Fibroblast of lung (primary cell): ENCODE measurements at regions not wholly inside any gene's neighbourhood (a gene's known extent, or its start where the extent isn't known, plus 50 kb on each side); places are given as distances from the start of the nearest gene placed in this dataset.
A peak's percentile ranks its signal among the peaks of the same experiment; 100 is the strongest.

Experiments used
- CTCF ChIP-seq, 2 donors: IDR thresholded peaks in 1 of 2; conservative IDR thresholded peaks in 1 of 2; 1 replicate in 1 of 2; 2 replicates in 1 of 2; pipeline ENCODE4 v1.5.1; 2011 to 2012; ENCODE audit warnings: low read length in 2 of 2, control low read depth in 1 of 2, inconsistent platforms in 1 of 2, low read depth in 1 of 2, mild to moderate bottlenecking in 1 of 2
- EZH2 ChIP-seq: IDR thresholded peaks from 2 replicates; pipeline ENCODE4 v1.5.1; 2012; ENCODE audit warnings: low read length, control low read depth, mild to moderate bottlenecking; ENCODE audit errors: missing control alignments

GRCh38 chr12:91332302-91332701 is 149.7 kb upstream of the DCN start:
- TF ChIP-seq CTCF (conservative IDR thresholded peaks at IDR 0.05 in 1 of 2, IDR thresholded peaks at IDR 0.05 in 1 of 2; ENCODE audit: low read depth in 1 of 2, low read length in 2 of 2), result peak in 1 of 2 donors; percentile 19
- no peak for TF ChIP-seq EZH2
